ENCODE measurements at regions not wholly inside any gene's neighbourhood (a gene's known extent, or its start where the extent isn't known, plus 50 kb on each side); places are given as distances from the start of the nearest gene placed in this dataset.

GRCh38 chr9:78491402-78491801, 194.5 kb downstream of the PSAT1 start:
- no peaks in the 10 kb centered on the region for H3K36me3 ChIP-seq (ENCODE audit: low read length)
- no peaks in the 10 kb centered on the region for H3F3A ChIP-seq (ENCODE audit: insufficient read depth)
- H3K9ac ChIP-seq (ENCODE audit: low read length) = no peak overlapping the region
- H3K9me3 ChIP-seq (ENCODE audit: insufficient read depth, low read length) = no peaks in the 10 kb centered on the region
- no peak overlapping the region for H3K4me3 ChIP-seq (ENCODE audit: insufficient read depth, low read length, poor library complexity, severe bottlenecking)
- H2AFZ ChIP-seq (ENCODE audit: low read depth, low read length, severe bottlenecking) = no peak overlapping the region
- no peaks in the 10 kb centered on the region for H3K27me3 ChIP-seq (ENCODE audit: low read length)
- H3K9me2 ChIP-seq (replicated peaks; ENCODE audit: insufficient read depth, low read length) = no peaks in the 10 kb centered on the region
- no peak overlapping the region for H3K4me2 ChIP-seq (ENCODE audit: low read depth, low read length, poor library complexity, severe bottlenecking)
- H3K79me2 ChIP-seq (ENCODE audit: insufficient read depth, low read length) = no peaks in the 10 kb centered on the region
- TF ChIP-seq EZH2phosphoT487 (conservative IDR thresholded peaks at IDR 0.05; ENCODE audit: low read length) (no peak), CTCF (IDR thresholded peaks at IDR 0.05; ENCODE audit: insufficient read depth, low read length, poor library complexity, severe bottlenecking) (no peak)
- H4K20me1 ChIP-seq (ENCODE audit: low read depth, low read length) = no peaks in the 10 kb centered on the region
- no peak overlapping the region for H3K27ac ChIP-seq (ENCODE audit: low read depth, low read length)

- Histone ChIP-seq H3K4me3 (ENCODE audit: insufficient read depth, low read length, poor library complexity, severe bottlenecking) (no peak overlapping the region), H2AFZ (ENCODE audit: low read depth, low read length, severe bottlenecking) (no peak overlapping the region), H3K9me3 (ENCODE audit: insufficient read depth, low read length) (no peaks in the 10 kb centered on the region), H4K20me1 (ENCODE audit: low read depth, low read length) (no peaks in the 10 kb centered on the region), H3K79me2 (ENCODE audit: insufficient read depth, low read length) (no peaks in the 10 kb centered on the region), H3K36me3 (ENCODE audit: low read length) (no peaks in the 10 kb centered on the region), H3K27me3 (ENCODE audit: low read length) (no peaks in the 10 kb centered on the region), H3K27ac (ENCODE audit: low read depth, low read length) (no peak overlapping the region), H3K9me2 (replicated peaks; ENCODE audit: insufficient read depth, low read length) (no peaks in the 10 kb centered on the region), H3F3A (ENCODE audit: insufficient read depth) (no peaks in the 10 kb centered on the region), H3K9ac (ENCODE audit: low read length) (no peak overlapping the region), H3K4me2 (ENCODE audit: low read depth, low read length, poor library complexity, severe bottlenecking) (no peak overlapping the region)
- TF ChIP-seq CTCF (IDR thresholded peaks at IDR 0.05; ENCODE audit: insufficient read depth, low read length, poor library complexity, severe bottlenecking) (no peak), EZH2phosphoT487 (conservative IDR thresholded peaks at IDR 0.05; ENCODE audit: low read length) (no peak)
These were observed 196.3 kb downstream of the PSAT1 start for GRCh38 chr9:78493166-78493742.

GRCh38 chr9:78502566-78502965, 205.6 kb downstream of the PSAT1 start:
- no peak overlapping the region for H3K4me2 ChIP-seq (ENCODE audit: low read depth, low read length, poor library complexity, severe bottlenecking)
- H4K20me1 ChIP-seq (ENCODE audit: low read depth, low read length) = no peaks in the 10 kb centered on the region
- H3K9ac ChIP-seq (ENCODE audit: low read length) = no peak overlapping the region
- no peaks in the 10 kb centered on the region for H3F3A ChIP-seq (ENCODE audit: insufficient read depth)
- no peaks in the 10 kb centered on the region for H3K9me3 ChIP-seq (ENCODE audit: insufficient read depth, low read length)
- no peak overlapping the region for H2AFZ ChIP-seq (ENCODE audit: low read depth, low read length, severe bottlenecking)
- no peak overlapping the region for H3K4me3 ChIP-seq (ENCODE audit: insufficient read depth, low read length, poor library complexity, severe bottlenecking)
- no peaks in the 10 kb centered on the region for H3K79me2 ChIP-seq (ENCODE audit: insufficient read depth, low read length)
- no peaks in the 10 kb centered on the region; the same call in 1 of the 2 replicates for H3K9me2 ChIP-seq (replicated peaks; ENCODE audit: insufficient read depth, low read length)
- TF ChIP-seq CTCF (IDR thresholded peaks at IDR 0.05; ENCODE audit: insufficient read depth, low read length, poor library complexity, severe bottlenecking) = no peak
- no peak for TF ChIP-seq EZH2phosphoT487 (conservative IDR thresholded peaks at IDR 0.05; ENCODE audit: low read length)
- no peak overlapping the region for H3K27ac ChIP-seq (ENCODE audit: low read depth, low read length)
- no peaks in the 10 kb centered on the region for H3K36me3 ChIP-seq (ENCODE audit: low read length)
- no peaks in the 10 kb centered on the region for H3K27me3 ChIP-seq (ENCODE audit: low read length)
